Pons (tissue), 1 donor: ENCODE measurements at regions not wholly inside any gene's neighbourhood (a gene's known extent, or its start where the extent isn't known, plus 50 kb on each side); places are given as distances from the start of the nearest gene placed in this dataset.

Experiments
- DNase-seq: peaks from one replicate; pipeline ENCODE4 v3.0.0-alpha.2; 2016; ENCODE audit warnings: low spot score

DNA sequence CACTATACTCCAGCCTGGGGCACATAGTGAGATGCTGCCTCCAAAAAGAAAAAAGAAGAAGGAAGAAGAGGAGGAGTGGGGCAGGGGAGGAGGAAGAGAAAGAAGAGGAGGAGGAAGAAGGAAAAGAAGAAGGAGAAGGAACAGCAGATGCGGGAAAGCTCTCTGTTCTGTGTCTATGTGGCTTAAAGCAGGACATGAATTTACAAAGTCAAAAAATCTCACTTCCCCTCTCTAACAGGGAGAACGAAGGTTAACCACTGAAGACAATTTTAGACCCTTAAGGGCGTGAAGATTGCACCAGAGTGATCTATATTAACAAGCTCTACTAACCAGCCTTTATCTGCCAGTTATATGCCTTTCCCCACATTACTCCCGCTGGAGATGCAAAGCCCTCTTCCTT is 258.9 kb downstream of the METTL4 start:
- DNase-seq = peak; percentile 4

DNA sequence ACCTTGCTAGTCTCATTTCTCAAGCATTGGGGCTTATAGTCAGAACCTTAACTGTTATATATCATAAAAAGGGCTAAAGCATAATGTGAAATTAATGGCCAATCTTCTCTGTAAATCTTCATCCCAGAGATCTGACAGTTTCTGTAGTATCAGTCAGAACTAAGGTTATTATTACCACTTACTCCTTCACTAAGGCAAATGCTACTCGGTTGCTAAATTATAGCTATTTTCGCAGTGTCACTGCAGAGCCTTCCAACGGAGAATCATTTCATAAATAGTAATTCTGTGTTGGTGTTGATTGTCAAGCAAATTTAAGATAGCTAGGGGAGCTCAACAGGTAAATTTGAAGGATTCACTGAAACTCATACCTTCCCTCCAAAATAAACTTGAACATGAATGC is 258.0 kb downstream of the METTL4 start:
- no peak for DNase-seq

DNA sequence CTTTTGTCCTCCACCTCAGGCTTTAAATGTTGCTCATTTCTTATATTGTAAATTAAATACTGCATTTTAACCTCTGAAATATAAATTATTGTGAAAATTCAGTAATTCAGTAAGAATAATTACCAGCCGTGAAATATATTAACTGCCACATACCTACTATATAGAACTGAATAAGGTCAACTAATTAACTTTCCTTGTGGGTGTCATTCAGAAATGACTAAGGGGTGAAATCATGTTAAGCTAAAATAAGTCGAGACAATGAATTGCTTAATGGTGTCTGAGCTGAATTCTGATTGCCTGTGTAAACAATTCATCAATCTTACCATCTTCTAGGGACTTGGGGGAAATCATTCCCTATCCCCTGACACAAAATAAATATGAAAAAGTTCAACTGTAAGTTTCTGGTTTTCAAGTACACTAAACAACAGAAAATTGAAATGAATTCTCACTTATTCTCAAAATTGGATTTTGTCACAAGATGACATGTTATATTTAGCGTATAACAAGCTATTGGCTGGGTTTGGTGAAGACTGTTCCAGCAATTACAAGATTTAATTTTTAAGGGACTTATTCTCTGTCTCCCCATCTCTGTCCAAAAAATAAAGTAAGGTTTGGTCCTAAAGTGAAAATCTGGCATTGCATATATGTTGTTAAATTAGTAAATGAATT is 255.1 kb downstream of the METTL4 start:
- no peak for DNase-seq

DNA sequence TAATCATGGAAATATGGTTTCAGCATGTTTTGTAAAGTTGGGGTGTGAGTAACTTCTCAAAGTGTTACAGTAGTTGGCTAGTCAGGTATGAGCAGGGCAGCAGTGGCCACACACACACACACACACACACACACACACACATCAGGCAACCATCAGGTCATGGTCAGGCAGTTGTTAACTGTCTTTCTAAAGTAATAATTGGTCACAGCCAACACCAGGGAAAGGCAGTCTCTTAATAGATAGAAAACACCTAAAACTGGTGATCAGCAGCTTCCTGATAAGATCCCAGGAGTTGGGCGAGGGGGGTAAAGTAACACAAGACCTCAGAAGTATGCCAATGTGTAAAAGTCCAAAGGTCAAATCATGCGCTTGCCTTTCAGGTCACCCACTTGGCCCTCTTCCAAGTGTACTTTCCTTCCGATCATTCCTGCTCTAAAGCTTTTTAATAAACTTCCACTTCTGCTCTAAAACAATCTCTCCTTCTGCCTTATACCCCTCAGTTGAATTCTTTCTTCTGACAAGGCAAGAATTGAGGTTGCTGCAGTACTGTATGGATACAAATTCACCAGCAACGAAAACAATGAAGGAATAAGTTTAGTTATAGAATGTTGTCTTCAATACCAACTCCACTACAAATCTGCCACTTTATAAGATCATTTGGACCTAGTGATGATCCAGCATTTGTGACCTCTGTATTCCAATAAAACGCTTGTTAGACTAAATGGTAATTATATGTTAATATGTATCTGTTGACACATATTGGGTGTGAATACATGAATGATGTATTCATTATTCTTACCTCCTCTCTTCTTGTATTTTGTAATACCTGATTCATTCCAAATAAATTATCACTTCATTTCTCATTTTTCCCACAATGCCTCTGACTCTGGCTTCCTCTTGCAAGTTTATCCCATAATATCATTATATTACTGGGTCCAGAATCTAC is 254.3 kb downstream of the METTL4 start:
- DNase-seq = no peak

DNA sequence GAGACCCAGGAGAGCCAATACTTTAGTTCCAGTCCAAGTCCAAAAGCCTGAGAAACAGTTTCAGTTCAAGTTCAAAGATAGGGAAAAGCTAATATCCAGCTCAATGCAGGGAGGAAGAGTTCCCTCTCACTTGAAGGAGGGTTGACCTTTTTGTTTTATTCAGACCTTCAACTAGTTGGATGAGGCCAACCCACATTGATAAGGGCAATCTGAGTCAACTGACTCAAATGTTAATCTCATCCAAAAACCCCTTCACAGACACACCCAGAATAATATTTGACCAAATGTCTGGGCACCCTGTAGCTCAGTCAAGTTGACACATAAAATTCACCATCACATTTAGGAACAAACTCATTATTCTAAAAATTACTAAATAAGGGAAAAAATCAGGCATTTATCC is 246.8 kb downstream of the METTL4 start:
- no peak for DNase-seq

DNA sequence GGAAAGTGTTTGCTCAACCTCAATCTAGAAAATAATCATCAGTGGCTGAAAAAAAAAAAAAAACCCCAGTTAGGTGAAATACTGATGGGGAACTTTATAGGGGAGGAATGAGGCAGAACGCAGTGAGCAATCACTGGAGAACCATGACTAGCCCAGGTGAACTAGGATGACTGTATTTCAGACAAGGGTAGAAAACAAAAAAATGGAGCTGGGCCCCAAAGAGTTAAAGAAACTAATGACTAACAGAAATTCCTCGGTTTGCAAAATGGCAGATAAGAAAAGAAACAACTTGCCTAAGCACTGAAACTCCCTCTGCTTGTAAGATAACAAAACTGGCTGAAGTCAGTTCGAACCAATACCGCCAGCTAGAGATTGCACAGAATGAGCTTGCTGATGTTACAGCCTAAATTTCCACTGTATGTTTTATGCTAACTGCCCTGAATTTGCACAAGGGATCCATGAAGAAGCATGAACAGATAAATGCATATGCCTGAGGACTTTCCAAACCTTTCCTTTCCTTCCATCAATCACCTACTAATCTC is 245.9 kb downstream of the METTL4 start:
- DNase-seq = no peak

DNA sequence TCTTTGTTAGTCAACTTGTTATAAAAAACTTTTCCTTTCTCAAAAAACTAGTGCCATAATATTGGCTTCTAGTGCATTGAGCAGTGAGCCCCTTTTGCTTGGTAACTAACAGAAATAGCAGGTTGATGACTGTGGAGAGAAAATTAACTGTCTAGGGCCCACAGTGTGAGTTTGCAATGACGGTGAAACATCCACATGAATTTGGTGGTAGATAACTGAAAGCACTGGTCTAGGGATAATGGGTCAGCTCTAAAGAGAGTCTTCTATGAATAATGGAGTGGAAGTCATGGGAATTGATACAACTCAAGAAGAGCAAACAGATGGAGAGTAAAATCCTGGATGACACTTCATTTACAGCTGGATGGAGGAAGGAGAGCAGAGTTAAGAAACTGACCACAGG is 245.4 kb downstream of the METTL4 start:
- DNase-seq = no peak

DNA sequence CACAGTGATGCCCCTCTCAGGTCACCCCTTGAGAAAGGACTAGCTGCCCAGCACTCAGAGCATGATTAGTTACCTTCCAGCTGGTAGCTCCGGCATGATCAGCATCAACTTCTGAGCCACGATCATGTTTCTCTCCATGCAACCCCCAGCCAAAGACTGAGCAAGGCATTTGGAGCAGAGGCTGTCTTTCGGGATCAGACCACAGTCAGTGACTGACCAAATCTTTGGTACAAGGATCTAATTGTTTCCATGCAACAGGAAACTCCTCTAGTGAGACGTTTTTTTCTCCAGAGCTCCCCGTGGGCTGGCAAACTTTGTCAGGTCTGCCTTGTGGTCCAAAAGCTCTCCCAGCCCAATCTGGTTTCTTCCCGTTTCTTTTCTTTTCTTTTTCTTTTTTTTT is 244.3 kb downstream of the METTL4 start:
- no peak for DNase-seq

DNA sequence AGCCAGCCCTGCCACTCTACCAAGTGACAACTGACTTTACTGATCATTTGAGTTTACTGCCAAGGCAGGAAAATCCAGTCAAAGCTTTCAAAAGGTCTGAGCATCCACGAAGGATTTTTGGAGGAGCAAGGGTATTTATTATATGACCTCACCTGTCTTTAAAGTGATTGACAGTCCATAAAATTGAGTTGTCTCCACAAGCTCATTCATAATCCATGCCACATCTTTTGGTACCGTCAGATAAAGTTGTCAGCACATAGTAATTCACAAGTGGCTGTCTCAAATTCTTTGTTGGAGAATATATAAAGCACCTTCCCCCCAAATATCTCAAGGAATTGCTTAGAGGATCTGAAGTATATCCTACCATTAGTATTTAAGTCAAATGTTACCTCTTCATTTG is 240.5 kb downstream of the METTL4 start:
- no peak for DNase-seq

DNA sequence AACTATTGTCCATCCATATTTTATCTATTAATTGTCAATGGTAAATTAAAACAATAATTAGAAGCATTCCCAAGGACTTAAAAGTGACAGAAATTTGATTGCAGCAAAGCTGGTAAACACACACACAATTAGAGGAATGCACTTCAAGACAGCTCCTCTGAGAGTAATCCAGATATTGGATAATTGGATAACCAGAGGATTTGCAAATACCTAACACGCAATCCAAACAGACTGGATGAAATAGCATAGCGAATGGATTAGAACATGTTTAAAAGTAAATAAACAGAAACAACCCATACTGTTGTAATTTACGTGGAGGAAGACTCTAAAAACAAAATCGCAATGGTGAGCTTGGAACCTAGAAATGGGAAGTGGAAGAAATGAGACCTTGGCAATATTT is 239.8 kb downstream of the METTL4 start:
- no peak for DNase-seq

DNA sequence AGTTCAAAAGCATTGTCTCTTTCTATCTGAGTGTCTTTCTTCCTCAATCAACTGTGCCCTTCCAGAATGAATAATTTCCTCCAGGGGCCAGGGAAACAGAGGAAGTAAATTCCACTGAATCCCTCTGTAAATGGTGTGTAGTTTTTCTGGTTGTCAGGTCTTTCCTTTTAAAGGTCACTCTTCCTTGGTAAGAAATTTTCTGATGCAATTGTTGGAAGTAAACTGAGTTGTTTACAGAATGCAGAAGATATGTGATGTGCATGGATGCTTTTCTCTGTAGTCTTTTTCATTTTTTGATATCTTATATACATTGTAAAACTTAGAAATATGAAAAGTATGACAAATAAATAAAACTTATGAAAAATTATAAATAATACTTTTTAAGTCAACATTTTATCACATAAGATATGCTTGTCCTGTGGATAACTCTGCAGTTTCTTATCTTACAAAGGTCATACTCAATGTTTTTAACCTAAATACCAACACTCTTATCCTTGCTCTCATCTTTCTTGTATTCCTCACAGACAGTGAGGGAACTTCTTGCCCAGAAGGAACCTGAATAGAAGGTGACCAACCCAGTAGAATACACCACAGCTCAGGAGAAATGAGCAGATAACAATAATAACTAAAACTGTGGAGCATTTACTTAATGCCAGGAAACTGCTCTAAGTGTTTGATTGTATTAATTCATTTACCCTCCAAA is 234.5 kb downstream of the METTL4 start:
- DNase-seq = no peak

DNA sequence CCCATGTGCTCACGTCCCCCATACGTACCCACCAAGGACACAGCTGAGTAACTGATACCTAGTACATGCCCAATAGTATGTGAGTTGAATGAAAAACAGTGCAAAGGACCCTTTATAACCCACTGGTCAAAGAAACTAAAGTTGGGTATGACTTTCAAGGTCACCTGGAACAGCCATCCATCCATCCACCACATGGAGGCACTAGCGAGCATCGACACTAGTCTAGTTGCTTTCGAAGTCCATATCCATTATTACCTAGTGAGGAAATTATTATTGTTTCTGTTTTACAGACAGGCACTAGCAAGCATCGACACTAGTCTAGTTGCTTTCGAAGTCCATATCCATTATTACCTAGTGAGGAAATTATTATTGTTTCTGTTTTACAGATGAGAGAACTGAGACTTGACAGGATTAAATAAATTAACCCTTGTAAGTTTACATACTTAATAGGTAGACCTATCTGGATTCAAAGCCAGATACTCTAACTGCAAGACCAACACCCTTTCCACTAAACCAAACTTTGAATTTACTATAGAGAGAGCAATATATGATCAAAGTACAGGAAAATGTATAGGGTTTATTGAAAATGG is 233.7 kb downstream of the METTL4 start:
- peak; percentile 14 for DNase-seq

DNA sequence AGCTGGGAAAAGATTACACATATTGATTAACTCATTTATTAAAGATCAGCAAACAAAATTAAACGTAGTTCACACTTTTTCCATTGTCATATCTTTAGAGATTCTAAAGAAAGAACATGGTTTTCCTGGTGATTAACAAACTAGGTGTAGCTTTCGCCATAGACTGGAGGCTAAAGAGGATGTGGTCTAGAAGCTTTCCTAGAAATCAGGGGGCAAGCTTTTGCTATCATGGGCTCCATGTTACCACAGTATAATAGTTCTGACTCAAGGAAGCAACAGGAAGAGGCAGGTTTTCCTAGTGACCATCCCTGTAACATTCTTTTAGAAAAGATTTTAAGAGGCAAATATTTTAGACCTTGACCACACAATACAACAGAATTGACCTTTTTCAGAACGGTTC is 232.7 kb downstream of the METTL4 start:
- DNase-seq = no peak

DNA sequence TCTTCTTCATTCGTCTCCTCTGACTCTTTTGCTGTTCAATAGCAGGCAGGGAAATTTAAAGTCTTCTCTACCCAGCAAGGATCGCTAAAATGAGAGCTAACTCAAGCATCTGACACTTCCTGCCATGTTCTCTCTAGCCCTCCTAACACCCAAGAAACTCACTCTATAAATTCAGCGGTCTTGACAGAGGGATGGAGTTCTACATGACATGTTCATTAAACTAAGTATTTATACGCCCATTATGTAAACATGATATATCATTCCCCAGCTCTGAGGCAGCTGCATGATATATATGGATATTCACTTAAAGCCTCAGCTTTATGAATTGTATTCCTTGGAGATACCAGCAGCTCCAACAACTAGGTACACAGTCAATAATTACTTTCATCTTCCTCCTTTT is 231.0 kb downstream of the METTL4 start:
- no peak for DNase-seq

DNA sequence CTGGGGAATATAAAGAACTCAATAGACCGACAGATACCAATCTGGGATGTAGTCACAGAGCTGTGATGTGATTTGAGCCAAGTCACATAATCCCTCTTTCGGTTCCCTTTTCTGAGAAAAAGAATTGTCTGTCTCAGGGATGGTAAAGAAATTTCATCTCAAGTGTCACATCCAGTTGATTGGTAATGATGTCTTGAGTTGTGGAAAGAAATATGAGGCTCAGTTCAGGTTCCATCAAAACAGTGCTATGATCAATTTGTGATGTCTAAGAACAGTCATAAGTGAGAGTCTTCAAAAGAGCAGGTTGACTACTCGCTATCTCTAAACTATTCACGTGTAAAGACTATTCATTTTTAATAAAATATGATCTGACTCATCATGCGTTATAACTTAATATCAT is 223.3 kb downstream of the METTL4 start:
- no peak for DNase-seq

DNA sequence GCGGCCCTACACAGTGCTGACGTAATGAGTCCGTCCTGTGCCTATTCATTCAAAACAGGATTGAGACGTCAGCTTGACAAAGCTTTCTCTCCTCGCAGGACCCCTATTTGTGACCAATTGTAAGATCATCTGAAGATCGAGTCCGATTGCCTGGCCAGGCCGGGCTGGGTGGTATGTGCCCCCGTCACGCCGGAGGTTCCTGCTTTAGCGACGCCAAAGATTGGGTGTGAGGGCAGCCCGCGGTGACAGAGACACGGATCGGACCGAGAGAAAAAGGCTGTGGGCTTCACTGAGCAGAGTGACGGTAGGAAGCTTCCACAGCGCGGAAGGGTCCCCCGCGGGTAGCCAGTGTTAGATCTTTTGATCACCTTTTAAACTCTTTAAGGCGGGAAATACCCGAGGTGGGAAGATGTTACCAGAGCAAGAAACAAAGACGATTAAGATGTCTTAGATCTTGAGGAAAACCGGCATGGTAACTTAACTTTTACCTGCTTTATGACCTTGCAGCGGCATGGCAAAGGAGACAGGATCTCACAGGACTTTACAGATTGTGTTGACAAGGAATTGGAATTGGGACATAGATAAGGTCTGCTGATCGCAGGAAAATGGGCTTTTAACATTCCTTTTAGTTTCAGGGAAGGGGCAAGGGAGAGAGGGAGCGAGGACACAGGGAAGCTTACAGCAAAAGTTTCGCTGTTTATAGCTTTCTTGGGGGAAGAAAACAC is 220.0 kb downstream of the METTL4 start:
- no peak for DNase-seq

DNA sequence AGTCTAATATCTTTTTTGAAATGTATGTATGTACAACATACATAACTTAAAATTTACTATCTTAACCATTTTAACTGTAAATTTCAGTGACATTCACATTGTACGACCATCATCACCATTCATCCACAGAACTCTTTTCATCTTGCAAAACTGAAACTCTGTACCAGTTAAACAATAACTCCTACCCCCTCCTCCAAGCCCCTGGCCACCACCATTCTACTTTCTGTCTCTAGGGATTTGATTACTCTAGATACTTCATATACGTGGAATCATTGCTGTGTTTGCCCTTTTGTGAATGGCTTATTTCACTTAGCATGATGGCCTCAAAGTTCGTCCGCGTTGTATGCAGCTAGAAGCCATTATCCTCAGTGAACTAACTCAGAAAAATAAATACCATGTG is 217.0 kb downstream of the METTL4 start:
- DNase-seq = no peak

DNA sequence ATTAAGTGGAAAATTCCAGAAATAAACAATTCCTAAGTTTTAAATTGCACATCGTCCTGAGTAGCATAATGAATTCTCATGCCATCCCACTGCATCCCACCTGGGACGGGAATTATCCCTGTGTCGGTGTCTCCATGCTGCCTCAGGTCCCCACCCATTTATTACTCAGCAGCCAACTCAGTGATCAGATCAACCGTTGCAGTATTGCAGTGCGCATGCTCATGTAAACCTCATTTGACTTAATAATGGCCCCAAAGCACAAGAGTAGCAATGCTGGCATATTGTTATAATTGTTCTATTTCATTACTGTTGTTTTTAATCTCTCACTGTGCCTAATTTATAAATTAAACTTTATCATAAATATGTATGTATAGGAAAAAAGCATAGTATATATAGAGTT is 214.4 kb downstream of the METTL4 start:
- no peak for DNase-seq

DNA sequence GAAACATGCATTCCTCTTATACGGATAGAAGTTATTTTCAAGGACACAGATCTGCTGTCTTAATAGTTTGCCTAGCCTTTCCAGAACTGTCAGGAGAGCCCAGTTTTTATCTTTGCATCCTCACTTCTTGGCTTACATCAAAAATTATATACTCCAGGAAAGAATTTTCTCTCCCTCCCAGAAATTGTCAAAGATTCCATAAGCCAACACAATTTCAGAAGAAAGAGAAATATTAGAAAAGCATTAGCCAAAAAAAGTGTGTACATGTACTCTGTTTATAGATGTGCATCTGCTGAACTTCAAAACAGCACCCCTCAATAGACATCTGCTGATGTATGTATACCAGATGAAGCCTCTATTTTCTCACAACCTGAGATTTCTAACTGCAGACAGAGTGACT is 210.4 kb downstream of the METTL4 start:
- peak; percentile 6 for DNase-seq

DNA sequence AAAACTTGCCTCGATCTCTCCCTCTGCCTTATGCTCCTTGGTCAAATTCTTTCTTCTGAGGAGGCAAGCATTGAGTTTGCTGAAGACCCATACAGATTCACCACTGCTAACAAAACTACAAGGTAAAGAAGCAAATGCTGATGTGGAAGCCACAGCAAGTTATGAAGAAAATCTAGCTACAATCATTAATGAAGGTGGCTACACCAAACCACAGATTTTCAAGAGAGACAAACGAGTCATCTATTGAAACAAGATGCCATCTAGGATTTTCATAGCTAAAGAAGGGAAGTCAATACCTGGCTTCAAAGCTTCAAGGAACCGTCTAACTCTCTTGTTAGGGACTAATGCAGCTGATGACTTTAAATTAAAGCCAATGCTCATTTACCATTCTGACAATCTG is 203.2 kb downstream of the METTL4 start:
- DNase-seq = no peak

DNA sequence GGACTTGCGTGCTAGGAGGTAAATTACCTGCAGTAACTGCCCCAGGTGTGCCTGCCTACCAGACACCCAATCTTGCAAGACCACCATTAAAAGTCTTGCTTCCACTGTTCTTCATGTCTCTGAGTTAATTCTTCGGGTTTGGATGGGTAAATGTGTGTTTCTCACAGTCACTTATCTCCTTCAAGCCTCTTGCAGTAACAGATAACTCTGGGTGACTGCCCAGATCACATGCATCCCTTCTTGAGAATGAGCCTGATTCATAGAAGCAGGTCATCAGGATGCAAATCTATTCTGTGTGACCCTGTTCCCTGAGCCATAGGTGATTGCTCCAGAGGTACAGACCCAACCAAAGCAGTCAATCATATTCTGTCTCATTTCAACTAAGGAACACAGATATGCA is 194.6 kb downstream of the METTL4 start:
- DNase-seq = no peak

DNA sequence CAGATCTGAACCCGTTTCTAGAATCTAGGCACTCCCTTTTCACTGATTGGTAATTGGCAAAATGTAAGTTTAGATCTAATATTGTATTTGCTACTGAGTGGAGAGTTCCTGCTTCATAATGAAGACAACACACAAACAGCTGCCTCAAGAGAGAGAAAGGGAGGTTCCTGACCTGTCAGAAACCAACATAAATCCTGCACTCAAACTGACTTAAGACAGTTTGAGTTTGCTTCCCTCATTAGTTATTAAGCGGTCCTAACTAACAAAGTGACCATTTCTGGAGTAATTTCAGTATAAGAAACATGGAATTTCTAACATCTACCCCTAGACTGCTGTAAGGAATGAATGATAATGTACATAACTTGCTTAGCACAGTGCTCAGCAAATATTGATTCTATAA is 191.2 kb downstream of the METTL4 start:
- DNase-seq = no peak
